ENCODE measurements at regions not wholly inside any gene's neighbourhood (a gene's known extent, or its start where the extent isn't known, plus 50 kb on each side); places are given as distances from the start of the nearest gene placed in this dataset.

DNA sequence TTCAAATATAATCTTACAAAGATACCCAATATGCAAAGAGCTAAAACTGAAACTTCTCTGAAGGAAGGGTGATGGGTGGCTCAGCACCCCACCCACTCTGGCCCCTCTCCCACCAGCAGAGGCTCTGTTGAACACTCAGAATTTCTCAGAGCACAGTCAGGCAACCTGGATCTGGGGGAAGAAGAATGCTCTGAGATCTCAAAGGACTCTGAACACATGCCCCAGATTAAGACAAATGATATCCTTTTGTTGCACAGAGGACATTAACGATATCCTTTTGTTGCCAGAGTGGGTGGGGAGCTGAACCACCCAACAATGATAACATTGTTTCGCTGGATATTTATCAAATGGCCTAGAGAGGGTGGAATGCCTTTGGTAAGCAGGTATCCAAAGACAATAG lies 104.8 kb downstream of the LBH start:
- TF ChIP-seq RAD21 (IDR thresholded peaks at IDR 0.05; ENCODE audit: low read depth) = no peak
- TF ChIP-seq, protein P1, sequence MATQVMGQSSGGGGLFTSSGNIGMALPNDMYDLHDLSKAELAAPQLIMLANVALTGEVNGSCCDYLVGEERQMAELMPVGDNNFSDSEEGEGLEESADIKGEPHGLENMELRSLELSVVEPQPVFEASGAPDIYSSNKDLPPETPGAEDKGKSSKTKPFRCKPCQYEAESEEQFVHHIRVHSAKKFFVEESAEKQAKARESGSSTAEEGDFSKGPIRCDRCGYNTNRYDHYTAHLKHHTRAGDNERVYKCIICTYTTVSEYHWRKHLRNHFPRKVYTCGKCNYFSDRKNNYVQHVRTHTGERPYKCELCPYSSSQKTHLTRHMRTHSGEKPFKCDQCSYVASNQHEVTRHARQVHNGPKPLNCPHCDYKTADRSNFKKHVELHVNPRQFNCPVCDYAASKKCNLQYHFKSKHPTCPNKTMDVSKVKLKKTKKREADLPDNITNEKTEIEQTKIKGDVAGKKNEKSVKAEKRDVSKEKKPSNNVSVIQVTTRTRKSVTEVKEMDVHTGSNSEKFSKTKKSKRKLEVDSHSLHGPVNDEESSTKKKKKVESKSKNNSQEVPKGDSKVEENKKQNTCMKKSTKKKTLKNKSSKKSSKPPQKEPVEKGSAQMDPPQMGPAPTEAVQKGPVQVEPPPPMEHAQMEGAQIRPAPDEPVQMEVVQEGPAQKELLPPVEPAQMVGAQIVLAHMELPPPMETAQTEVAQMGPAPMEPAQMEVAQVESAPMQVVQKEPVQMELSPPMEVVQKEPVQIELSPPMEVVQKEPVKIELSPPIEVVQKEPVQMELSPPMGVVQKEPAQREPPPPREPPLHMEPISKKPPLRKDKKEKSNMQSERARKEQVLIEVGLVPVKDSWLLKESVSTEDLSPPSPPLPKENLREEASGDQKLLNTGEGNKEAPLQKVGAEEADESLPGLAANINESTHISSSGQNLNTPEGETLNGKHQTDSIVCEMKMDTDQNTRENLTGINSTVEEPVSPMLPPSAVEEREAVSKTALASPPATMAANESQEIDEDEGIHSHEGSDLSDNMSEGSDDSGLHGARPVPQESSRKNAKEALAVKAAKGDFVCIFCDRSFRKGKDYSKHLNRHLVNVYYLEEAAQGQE (IDR thresholded peaks at IDR 0.05; ENCODE audit: low read depth) = no peak
- TF ChIP-seq TAF1 (IDR thresholded peaks at IDR 0.05; ENCODE audit: low read depth) = no peak
- no peak for TF ChIP-seq TCF12 (IDR thresholded peaks at IDR 0.05; ENCODE audit: low read depth)
- TF ChIP-seq, protein P2, sequence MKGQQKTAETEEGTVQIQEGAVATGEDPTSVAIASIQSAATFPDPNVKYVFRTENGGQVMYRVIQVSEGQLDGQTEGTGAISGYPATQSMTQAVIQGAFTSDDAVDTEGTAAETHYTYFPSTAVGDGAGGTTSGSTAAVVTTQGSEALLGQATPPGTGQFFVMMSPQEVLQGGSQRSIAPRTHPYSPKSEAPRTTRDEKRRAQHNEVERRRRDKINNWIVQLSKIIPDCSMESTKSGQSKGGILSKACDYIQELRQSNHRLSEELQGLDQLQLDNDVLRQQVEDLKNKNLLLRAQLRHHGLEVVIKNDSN (IDR thresholded peaks at IDR 0.05) = no peak
- TF ChIP-seq EP300 (IDR thresholded peaks at IDR 0.05; ENCODE audit: borderline replicate concordance) = no peak
- no peak for TF ChIP-seq YY1 (IDR thresholded peaks at IDR 0.05; ENCODE audit: low read depth)
